ENCODE measurements at regions not wholly inside any gene's neighbourhood (a gene's known extent, or its start where the extent isn't known, plus 50 kb on each side); places are given as distances from the start of the nearest gene placed in this dataset.

- no peak for TF ChIP-seq ESRRG (CRISPR knock-in tag; IDR thresholded peaks at IDR 0.05)
- TF ChIP-seq PPARA (CRISPR knock-in tag; IDR thresholded peaks at IDR 0.05; ENCODE audit: borderline replicate concordance), result no peak
- TF ChIP-seq ZC3H10 (CRISPR knock-in tag; IDR thresholded peaks at IDR 0.05), result no peak
Measured at GRCh38 chr1:29959356-29959755, 723.0 kb downstream of the PTPRU start.
